ENCODE measurements at regions not wholly inside any gene's neighbourhood (a gene's known extent, or its start where the extent isn't known, plus 50 kb on each side); places are given as distances from the start of the nearest gene placed in this dataset.

GRCh38 chr11:110873975-110874374 lies 161.7 kb upstream of the ARHGAP20 start:
- ChIA-PET CTCF (interaction anchor here (0.5 to 1.4 kb wide), 2 partner anchors 9 to 163 kb away, joined by 3 read pairs; no protein-coding TSS in a partner anchor), POLR2A (no interaction called here)
- no peak overlapping the region for H3K4me3 ChIP-seq (ENCODE audit: low read depth, low read length)
- TF ChIP-seq ZNF621 (tag by site-specific recombination; IDR thresholded peaks at IDR 0.05) (no peak), ZBTB10 (tag by site-specific recombination; IDR thresholded peaks at IDR 0.05) (no peak), ZBTB7A (tag by site-specific recombination; IDR thresholded peaks at IDR 0.05; ENCODE audit: low read depth) (no peak), ZNF670 (tag by site-specific recombination; IDR thresholded peaks at IDR 0.05; ENCODE audit: low read depth) (no peak), ZSCAN4 (tag by site-specific recombination; IDR thresholded peaks at IDR 0.05) (no peak), ZNF692 (tag by site-specific recombination; IDR thresholded peaks at IDR 0.05) (no peak), ZNF791 (tag by site-specific recombination; IDR thresholded peaks at IDR 0.05) (no peak), ZNF214 (tag by site-specific recombination; IDR thresholded peaks at IDR 0.05; ENCODE audit: borderline replicate concordance) (no peak), ZNF146 (tag by site-specific recombination; IDR thresholded peaks at IDR 0.05) (no peak), ZNF112 (tag by site-specific recombination; IDR thresholded peaks at IDR 0.05) (no peak)
- H3K9me3 ChIP-seq (ENCODE audit: control insufficient read depth, insufficient read depth, low read depth, low read length), result no peaks in the 10 kb centered on the region
- H3K4me1 ChIP-seq (ENCODE audit: control insufficient read depth, insufficient read depth, low read length), result no peaks in the 10 kb centered on the region
- H3K36me3 ChIP-seq (ENCODE audit: control insufficient read depth in 2 of 2, insufficient read depth in 1 of 2, low read length in 2 of 2), result no peaks in the 10 kb centered on the region
- H3K27ac ChIP-seq (ENCODE audit: extremely low read depth, low read depth, low read length), result no peak overlapping the region

GRCh38 chr11:110870816-110871522 lies 158.7 kb upstream of the ARHGAP20 start:
- ChIA-PET POLR2A (no interaction called here), CTCF (no interaction called here)
- H3K9me3 ChIP-seq (ENCODE audit: control insufficient read depth, insufficient read depth, low read depth, low read length), result no peaks in the 10 kb centered on the region
- no peak overlapping the region for H3K27ac ChIP-seq (ENCODE audit: extremely low read depth, low read depth, low read length)
- no peaks in the 10 kb centered on the region for H3K4me1 ChIP-seq (ENCODE audit: control insufficient read depth, insufficient read depth, low read length)
- H3K4me3 ChIP-seq (ENCODE audit: low read depth, low read length), result no peak overlapping the region
- no peaks in the 10 kb centered on the region for H3K36me3 ChIP-seq (ENCODE audit: control insufficient read depth in 2 of 2, insufficient read depth in 1 of 2, low read length in 2 of 2)
- TF ChIP-seq ZNF654 (tag by site-specific recombination; IDR thresholded peaks at IDR 0.05; ENCODE audit: low read depth) (no peak), ZNF426 (tag by site-specific recombination; IDR thresholded peaks at IDR 0.05) (no peak), ZNF157 (tag by site-specific recombination; IDR thresholded peaks at IDR 0.05) (no peak), ZNF596 (tag by site-specific recombination; IDR thresholded peaks at IDR 0.05) (no peak), ZNF704 (tag by site-specific recombination; IDR thresholded peaks at IDR 0.05) (no peak), GFI1B (tag by site-specific recombination; IDR thresholded peaks at IDR 0.05) (no peak), KLF8 (tag by site-specific recombination; IDR thresholded peaks at IDR 0.05) (no peak), PRDM10 (tag by site-specific recombination; IDR thresholded peaks at IDR 0.05) (no peak), ZNF610 (tag by site-specific recombination; IDR thresholded peaks at IDR 0.05; ENCODE audit: borderline replicate concordance) (no peak), ZNF624 (tag by site-specific recombination; IDR thresholded peaks at IDR 0.05) (no peak), ZNF292 (tag by site-specific recombination; IDR thresholded peaks at IDR 0.05; ENCODE audit: borderline replicate concordance, low read depth) (no peak)
